ENCODE measurements at regions not wholly inside any gene's neighbourhood (a gene's known extent, or its start where the extent isn't known, plus 50 kb on each side); places are given as distances from the start of the nearest gene placed in this dataset.

DNA sequence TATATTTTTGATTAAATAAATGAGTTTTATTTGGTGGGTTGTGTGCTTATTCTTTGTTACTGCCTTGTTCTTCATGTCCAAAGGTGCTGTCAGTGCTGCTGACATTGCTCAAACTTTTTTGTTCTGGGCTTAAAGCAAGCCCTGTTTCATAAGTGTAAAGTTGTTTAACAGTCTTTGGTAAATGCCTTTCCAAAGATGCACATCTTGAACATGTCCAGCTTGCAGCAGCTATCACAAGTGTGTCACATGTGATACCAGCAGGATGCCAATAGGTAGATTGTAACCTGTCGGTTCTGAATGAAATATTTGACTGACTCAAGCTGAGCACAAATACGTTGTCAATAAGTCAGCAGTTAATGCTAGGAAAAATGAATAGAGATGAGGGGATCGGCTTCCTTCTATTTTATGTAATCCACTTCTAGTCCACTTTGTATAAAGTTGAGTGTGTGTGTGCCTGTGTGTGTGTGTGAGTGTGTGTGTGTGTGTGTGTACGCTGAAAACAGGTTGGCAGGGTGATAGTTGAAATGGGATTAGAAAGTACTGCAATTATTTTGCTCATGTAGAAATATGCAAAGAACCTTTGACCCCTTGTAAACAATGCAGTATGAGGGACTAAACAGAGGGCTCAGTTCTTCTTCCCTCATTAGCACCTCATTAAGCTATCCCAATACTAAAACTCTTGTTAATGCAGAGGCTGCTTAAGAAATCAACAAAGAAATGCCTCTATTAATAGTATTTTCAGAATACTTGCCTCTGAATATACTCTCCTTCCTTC lies 986.5 kb downstream of the TUSC7 start:
- no peak for DNase-seq

DNA sequence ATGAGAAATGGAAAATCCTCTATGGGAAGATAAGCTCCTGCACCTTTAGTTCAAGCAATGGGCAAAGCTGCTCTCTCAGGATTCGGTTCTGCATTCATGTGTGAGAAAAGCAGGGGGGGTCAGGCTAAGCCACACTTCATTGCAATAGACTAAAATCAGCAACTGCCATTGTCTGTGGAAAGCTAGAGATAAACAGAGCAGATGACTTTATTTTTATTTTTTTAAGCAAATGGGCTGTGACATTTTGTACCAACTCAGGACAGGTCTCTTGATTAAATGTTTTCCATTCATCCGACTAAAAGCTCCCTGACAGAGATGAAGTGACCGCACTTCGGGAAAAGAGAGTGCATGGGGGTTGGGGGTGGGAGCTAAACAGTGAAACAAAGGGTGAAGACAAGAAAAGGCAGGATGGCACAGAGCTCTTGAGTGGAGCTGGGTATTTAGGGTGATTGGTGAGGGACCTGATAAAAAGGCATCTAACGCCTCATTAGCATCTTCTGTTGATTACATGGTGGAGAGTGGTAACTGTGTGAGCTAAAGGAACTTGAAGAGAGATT lies 987.4 kb downstream of the TUSC7 start:
- no peak for DNase-seq

DNA sequence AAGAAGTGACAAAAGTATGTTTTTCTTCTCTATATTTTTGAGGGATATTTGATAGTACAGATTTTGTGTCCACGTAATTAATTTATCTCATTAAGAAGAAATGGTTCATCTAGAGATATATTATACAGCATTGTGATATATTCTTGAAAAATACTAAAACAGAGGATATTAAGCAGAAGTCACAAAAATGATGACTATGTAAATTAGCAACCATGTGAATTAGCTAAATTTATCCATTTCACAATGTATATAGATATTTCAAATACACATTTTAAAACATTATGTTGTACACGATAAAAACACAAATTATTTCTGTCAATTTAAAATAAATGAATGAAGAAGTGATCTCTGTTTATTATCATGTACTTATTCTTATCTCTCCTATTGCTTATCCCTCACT lies 989.5 kb downstream of the TUSC7 start:
- DNase-seq, result no peak

- no peak for DNase-seq
Measured at GRCh38 chr3:117700573-117701360, 991.2 kb downstream of the TUSC7 start.

DNA sequence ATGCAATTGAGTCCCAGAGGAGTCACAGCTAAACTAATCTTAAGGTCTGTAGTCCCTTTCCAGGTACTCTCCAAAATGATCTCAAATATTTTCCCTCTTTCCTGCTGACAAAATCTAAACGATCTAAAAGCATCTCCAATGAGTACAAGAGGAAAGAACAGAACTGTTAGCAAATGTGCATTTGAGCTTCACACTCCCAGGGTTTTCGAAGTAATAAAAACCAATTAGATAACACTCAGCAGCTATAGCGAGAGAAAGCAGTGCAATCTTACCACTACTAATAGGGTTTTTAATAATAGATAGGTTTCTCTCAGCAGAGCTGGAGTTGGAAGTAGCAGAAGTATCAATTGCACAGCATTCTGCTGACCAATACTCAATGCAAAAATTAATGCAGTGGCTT lies 995.4 kb downstream of the TUSC7 start:
- DNase-seq, result no peak

GRCh38 chr3:117706037-117706436 lies 996.5 kb downstream of the TUSC7 start:
- DNase-seq, result no peak

- DNase-seq, result no peak
Measured at GRCh38 chr3:117706756-117707155, 997.2 kb downstream of the TUSC7 start.

GRCh38 chr3:117708601-117709000 lies 999.0 kb downstream of the TUSC7 start:
- DNase-seq, result no peak

DNA sequence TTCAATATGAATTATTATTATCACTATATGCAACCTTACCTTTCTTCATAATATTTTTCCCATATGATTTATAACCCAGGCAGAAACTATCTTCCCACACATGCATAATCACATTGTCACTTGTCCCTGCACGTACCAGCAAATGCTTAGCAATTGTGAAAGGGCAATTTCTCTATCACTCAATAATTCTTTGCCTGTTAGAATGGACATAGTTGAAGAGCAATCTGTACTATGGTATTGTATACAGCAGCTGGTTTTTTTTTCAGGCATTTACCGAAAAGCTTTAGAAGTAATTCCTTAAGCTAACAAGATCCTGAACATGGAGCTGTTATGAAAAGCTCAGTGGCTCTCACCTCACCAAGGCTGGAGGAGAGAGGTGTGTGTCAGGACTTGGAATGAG lies 999.5 kb downstream of the TUSC7 start:
- DNase-seq, result no peak

- DNase-seq, result no peak
Measured at GRCh38 chr3:117710501-117710900, 1000.9 kb downstream of the TUSC7 start.

GRCh38 chr3:117719316-117719926 lies 1009.8 kb downstream of the TUSC7 start:
- no peak for DNase-seq

GRCh38 chr3:117721866-117722265 lies 1012.3 kb downstream of the TUSC7 start:
- DNase-seq, result no peak

DNA sequence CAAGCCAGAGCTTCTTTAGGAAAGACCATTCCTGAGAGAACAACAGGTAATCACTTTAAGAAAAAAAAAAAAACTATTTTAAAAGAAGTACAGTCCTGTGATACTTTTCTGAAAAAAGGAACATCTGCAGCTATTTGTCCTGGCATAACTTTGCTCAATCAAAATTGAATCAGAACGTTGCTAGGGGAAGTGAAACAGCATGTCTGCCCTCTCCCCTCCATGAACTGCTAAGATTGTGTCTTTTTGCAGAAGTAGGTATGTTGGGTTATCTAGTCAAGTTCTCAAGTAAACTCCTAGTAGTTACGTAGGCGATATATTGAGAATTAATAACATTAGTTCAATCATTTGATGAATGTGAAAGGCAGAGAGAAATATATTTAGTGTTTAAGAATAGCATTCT lies 1013.3 kb downstream of the TUSC7 start:
- no peak for DNase-seq

- DNase-seq, result no peak
Measured at GRCh38 chr3:117723825-117724224, 1014.2 kb downstream of the TUSC7 start.

GRCh38 chr3:117725314-117725713 lies 1015.7 kb downstream of the TUSC7 start:
- DNase-seq, result no peak

DNA sequence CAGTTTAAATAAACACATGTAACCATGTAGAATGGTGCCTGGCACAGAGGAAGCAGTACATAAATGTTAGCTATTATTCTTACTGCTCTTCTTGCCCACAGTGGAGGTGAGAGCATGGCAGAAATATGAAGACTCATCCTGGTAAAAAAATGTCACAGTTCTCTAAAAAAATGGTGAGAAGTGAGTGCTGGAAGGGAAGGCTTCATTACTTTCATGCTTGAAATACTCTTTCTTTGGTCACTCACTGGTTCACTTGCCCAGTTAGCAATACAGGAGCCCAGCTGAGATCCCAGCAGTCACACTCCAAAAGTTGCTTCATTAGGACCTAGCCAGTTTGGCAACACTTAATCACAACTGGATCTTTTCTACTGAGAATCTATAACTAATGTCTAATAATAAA lies 1017.2 kb downstream of the TUSC7 start:
- no peak for DNase-seq

- DNase-seq, result no peak
Measured at GRCh38 chr3:117728226-117728625, 1018.6 kb downstream of the TUSC7 start.

- DNase-seq, result no peak
Measured at GRCh38 chr3:117734496-117734895, 1024.9 kb downstream of the TUSC7 start.

DNA sequence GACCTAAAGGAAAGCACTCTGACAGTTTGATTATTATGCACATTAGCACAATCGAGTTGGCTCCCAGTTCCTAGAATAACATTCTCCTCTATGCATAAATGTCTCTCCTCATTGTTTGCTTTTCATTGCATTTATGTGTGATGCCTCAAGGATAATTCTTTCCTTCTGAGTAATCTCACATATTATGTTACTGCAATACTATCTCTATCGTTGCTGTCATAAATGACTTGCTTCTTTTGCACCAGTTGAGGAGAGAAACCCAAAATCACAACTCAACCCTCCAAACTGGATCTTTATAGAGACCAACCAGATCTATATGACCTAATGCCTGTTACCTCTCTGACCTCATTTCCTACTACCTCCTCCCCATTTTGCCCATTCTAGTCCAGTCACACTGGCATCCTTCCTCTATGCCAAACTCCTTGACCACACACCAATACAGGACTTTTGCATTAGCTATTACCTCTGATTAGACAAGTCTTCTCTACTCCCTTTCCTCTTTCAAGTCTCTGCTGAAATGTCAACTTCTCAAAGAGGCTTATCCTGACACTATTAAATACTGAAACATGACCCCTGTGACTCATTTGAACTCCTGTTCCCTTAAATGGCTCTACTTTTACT lies 1026.0 kb downstream of the TUSC7 start:
- DNase-seq, result no peak

- DNase-seq, result no peak
Measured at GRCh38 chr3:117736846-117737245, 1027.3 kb downstream of the TUSC7 start.

DNA sequence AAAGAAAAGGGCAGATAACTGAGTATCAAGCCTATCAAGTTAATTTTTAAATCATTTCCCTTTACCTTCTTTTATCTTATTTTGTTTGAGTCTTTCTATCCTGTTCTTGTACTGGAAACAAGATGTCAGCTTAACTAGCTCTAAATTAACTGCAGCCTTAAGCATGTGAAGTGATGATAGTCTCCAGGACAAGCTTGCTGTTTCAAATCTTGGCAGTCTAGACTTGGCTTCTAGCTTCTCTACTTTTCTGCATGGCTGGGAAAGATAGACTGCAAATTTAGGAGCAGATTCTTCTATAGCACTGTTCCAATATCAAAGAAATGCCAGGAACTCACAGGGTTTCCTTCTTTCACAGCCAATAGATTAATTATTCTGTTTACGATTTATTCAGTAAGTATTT lies 1034.4 kb downstream of the TUSC7 start:
- DNase-seq, result no peak

- DNase-seq, result no peak
Measured at GRCh38 chr3:117744935-117745334, 1035.4 kb downstream of the TUSC7 start.

- DNase-seq, result no peak
Measured at GRCh38 chr3:117745516-117745915, 1035.9 kb downstream of the TUSC7 start.

Data from activated CD4-positive, alpha-beta T cell treated with anti-CD3 and anti-CD28 coated beads for 48 hours (primary cell).